ENCODE measurements at regions not wholly inside any gene's neighbourhood (a gene's known extent, or its start where the extent isn't known, plus 50 kb on each side); places are given as distances from the start of the nearest gene placed in this dataset.

DNA sequence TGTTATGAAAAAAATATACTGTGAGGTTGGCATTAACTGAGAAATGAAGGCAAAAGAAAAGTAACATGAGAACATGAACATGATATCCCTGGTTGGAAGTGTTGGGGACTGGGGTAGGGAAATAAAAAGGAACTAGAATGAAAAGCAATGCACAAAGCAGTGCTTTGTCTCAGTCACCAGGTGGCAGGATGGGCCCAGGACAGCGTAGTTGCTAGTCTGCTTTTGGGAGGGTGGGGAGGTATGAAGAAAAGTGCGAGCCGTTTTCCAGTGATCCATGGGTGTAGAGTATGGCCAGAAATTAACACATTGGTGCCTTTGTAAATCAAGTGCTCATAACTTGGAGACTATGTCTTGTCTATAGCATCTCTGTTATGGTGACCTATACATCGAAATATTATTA lies 662.5 kb upstream of the SALL1 start:
- TF ChIP-seq CTCF (IDR thresholded peaks at IDR 0.05) (no peak), POLR2AphosphoS5 (IDR thresholded peaks at IDR 0.05; ENCODE audit: insufficient read depth in 1 of 2, low read depth in 1 of 2) (no peak)

Measured in vagina (tissue), 2 donors.